AG09319 (cell line): ENCODE measurements at regions not wholly inside any gene's neighbourhood (a gene's known extent, or its start where the extent isn't known, plus 50 kb on each side); places are given as distances from the start of the nearest gene placed in this dataset.
A peak's percentile ranks its signal among the peaks of the same experiment; 100 is the strongest.

Experiments used
- DNase-seq: peaks from one replicate; pipeline ENCODE4 v3.0.0-alpha.2; 2010; ENCODE audit warnings: low read depth; ENCODE audit errors: extremely low read depth
- TF ChIP-seq, protein P1 (sequence below): IDR thresholded peaks from 2 replicates; pipeline ENCODE4 v1.5.1; 2011; ENCODE audit warnings: low read depth, mild to moderate bottlenecking, inconsistent platforms, low read length, moderate library complexity

GRCh38 chr13:99124794-99125316 lies 75.8 kb upstream of the UBAC2 start:
- TF ChIP-seq, protein P1, sequence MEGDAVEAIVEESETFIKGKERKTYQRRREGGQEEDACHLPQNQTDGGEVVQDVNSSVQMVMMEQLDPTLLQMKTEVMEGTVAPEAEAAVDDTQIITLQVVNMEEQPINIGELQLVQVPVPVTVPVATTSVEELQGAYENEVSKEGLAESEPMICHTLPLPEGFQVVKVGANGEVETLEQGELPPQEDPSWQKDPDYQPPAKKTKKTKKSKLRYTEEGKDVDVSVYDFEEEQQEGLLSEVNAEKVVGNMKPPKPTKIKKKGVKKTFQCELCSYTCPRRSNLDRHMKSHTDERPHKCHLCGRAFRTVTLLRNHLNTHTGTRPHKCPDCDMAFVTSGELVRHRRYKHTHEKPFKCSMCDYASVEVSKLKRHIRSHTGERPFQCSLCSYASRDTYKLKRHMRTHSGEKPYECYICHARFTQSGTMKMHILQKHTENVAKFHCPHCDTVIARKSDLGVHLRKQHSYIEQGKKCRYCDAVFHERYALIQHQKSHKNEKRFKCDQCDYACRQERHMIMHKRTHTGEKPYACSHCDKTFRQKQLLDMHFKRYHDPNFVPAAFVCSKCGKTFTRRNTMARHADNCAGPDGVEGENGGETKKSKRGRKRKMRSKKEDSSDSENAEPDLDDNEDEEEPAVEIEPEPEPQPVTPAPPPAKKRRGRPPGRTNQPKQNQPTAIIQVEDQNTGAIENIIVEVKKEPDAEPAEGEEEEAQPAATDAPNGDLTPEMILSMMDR, result no peak

DNA sequence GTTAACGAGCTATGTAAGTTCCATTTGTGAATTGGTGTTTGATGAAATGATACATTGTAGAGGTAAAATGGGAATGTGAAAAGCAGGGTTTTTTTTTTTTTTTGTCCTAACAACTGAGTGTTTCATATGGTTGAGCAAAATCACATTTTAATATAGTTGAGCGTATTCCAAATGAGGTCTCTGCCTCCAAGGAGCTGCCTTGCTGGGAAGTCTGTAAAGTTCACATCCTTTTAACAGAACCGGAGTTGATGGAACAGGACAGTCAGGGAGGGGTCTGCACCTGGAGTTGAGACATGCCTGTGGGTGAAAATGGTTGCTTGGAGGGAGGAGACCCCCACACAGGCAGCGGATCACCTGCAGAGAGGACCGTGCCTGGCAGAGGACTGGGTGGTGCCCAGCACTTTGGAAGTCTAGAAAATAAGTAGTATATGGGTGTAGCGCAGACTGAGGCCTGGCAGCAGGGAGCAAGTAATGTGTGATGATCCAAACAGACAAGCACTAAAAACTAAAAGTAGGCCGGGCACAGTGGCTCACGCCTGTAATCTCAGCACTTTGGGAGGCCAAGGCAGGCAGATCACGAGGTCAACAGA lies 75.2 kb upstream of the UBAC2 start:
- TF ChIP-seq, protein P1, result no peak
- DNase-seq, result no peak

More at GRCh38 chr13:99124794-99125316, 75.8 kb upstream of the UBAC2 start:
- DNase-seq, result peak; percentile 4

DNA sequence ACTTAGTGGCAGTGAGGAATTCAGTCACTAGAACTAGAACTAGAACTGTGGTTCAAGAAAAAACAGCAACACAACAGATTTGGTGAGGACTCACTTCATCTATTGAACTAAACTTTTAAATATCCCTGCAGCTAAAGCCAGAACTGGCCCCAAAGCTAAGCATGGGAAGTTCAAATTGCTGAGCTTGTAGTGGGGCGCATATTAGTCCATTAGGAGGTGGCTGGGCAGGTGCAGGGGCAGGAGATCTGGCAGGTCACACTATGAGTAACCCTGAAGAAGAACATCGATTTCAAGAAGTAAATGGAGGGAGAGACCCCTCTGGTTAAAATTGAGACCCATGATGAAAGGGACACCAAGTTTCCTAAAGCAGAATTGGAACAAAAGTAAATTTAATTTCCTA lies 73.8 kb upstream of the UBAC2 start:
- no peak for DNase-seq
- TF ChIP-seq, protein P1, result no peak

DNA sequence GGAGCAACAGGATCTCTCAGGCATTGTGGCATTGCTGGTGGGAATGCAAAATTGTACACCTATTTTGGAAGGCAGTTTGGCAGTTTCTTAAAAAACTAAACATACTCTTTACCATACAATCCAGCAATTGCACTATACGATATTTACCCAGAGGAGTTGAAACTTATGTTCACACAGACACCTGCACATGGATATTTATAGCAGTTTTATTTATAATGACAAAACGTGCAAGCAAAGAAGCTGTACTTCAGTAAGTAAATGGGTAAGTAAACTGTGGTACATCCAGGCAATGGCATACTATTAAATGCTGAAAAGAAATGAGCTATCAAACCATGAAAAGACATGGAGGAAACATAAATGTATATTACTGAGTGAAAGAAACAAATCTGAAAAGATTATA lies 71.6 kb upstream of the UBAC2 start:
- TF ChIP-seq, protein P1, result no peak
- no peak for DNase-seq

DNA sequence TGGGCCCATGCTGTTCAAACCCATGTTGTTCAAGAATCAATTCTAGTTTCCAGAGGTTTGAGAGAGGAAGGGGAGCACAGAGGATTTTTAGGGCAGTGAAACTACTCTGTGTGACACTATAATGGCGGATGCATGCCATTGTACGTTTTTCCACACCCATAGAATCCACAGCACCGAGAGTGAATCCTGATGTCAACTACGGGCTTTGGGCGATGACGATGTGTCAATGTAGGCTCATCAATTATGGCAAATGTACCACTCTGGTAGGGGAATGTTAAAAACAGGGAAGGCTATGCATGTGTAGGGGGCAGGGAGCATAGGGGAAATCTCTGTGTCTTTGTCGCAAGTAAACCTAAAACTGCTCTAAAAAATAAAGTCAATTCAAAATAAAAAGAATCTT lies 70.7 kb upstream of the UBAC2 start:
- TF ChIP-seq, protein P1, result no peak
- DNase-seq, result no peak

GRCh38 chr13:99131410-99131809 lies 69.2 kb upstream of the UBAC2 start:
- DNase-seq, result no peak
- TF ChIP-seq, protein P1, result no peak

DNA sequence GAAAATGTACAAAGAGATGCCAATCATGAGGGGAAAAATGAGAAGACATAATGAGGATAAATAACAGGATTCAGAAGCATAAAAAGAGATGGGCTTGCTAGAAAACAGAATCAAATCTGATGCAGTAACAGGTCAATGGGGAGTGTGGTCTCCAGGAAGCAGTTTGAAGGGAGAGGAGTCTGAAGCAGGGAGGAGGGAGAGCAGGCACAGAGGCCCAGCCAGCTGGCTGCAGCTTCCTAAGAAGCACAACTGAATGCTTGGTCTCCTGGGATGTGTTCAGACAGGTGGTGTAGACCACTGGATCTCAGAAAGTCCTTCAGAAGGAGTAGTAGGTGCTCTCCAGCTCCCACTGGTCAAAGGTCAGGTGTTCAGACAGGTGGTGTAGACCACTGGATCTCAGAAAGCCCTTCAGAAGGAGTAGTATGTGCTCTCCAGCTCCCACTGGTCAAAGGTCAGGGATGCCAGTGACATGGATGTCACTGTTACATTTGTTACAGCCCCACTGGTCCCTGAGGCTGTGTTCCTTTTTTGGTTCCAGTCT lies 68.3 kb upstream of the UBAC2 start:
- no peak for DNase-seq
- TF ChIP-seq, protein P1, result no peak
